Activated CD4-positive, alpha-beta T cell treated with anti-CD3 and anti-CD28 coated beads, Interleukin-2, amount 50 U/mL, for 4 hours (primary cell): ENCODE measurements at regions not wholly inside any gene's neighbourhood (a gene's known extent, or its start where the extent isn't known, plus 50 kb on each side); places are given as distances from the start of the nearest gene placed in this dataset.
A peak's percentile ranks its signal among the peaks of the same experiment; 100 is the strongest.
"Not testable (repeated sequence)": the region's sequence is repeated elsewhere in the genome, so short reads cannot be mapped to it uniquely, and the experiment has no call there.

ENCODE experiments used
- DNase-seq, 2 experiments: peaks; one replicate each; pipeline ENCODE4 v3.0.0-alpha.2; 2020

DNA sequence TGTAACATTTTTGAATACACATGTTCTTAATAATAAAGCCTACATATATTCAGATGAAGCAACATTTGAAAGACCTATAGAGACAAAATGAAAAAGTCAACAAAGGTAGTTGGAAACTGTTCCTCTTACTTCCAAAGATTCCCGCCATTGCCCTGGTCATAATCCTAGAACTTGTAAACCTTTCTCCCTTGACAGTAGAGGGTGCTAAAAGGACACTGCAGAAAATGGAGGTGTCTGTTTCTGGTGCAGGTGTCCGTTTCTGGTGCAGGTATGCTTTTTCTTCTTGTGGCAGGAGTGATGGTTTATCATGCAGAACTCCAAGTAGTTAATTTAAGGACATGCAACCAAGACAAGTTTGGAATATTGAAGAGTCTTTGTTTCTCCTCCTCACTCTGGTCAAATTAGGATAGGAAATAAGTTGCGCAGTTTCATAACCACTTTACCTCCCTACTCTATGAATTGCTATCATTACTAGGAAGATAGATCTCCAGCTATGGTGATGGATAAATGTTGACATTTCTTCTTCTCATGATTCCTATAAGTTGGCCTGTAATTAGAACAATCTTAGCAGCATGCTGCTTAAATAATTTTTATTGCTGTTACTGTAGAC is 56.0 kb upstream of the FAM174A start:
- DNase-seq: no peak

DNA sequence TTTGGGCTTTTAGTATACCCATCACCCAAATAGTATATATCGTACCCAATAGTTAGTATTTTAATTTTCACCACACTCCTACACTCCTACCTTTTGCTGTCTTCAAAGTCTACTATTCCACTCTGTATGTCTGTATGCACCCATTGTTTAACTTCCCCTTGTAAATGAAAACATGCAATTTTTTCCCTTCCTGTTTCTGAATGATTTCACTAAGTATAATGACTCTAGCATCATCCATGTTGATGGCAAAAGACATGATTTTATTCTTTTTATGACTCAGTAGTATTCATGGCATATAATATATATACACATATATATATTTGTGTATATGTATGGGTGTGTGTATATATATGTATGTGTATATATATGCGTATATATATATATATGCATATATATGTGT is 63.1 kb upstream of the FAM174A start:
- no peak for DNase-seq

DNA sequence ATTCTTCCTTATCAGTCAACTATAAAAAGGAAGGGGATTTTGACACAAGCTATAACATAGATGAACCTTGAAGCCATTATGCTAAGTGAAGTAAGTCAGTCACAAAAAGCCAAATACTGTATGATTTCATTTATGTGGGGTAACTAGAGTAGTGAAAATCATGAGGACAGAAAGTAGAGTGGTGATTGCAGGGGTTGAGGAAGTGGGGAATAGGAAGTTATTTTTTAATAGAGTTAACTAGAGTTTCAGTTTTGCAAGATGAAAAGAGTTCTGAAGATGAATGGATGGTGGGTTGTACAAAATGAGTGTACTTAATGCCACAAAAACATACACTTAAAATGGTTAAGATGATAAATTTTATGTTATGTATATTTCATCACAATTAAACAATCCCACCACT is 65.4 kb upstream of the FAM174A start:
- no peak for DNase-seq

DNA sequence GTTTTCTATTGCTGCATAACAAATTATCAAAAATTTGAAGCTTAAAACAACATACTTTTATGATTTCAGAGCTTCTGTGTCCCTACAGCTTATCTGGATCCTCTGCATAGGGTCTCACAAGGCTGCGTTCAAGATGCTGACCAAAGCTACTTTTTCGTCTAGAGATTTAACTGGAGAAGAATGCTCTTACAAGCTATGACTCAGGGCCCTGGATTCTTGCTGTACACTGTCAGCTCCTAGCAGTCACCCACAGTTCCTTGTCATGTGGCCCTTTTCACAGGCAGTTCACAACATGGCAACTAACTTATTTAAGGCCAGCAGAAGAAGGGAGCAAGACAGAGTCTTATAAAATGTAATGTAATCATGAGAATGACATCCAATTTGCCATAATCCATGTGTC is 70.8 kb upstream of the FAM174A start:
- no peak for DNase-seq

DNA sequence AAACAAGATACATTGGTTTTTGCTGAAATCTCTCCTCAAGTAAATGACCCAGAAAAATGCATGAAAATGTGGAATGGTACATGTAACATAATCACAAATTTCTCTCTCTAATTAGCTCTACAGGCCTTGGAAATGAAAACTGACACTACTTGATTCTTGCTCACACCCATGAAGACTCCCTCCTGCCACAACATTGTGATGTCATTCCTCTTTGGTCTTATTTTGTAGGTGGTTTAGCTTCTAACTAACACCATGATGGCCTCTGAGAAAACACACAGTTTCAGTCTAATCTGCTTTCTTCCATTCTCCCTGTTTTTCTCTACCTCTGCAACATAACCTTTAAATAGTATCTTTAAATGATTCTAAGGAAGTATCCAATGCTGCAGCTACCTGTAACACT is 78.6 kb upstream of the FAM174A start:
- no peak for DNase-seq

DNA sequence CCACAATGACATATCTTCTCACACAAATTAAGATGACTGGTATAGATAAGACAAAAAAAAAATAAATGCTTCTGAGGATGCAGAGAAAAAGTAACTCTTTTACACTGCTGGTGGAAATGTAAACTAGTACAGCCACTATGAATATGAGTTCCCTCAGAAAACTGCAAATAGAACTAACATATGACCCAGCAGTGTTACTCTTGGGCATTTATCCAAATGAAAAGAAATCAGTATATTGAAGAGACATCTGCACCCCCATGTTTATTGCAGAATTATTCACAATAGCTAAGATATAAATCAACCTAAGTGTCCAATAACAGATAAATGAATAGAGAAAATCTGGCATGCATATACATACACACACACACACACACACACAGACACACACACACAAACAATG is 83.0 kb upstream of the FAM174A start:
- DNase-seq: no peak

DNA sequence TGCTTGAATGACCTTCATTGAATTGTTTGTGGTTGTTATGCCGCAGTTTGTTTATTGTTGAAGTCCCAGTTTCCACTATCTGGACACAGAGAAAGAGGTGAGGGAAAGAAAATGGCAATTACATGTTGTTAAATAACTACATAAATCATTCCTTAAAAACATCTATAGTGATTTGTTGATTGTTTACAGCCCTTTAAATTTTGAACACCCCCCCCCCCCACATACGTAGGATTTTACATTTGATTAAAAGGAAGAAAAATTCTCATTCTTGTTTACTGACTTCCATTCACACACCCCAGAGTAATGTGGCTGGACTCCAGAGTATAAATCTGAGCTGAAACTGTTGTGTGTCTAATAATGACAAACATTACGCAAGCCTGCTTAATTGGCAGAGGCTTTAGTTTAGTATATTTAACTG is 87.1 kb upstream of the FAM174A start:
- no peak for DNase-seq

DNA sequence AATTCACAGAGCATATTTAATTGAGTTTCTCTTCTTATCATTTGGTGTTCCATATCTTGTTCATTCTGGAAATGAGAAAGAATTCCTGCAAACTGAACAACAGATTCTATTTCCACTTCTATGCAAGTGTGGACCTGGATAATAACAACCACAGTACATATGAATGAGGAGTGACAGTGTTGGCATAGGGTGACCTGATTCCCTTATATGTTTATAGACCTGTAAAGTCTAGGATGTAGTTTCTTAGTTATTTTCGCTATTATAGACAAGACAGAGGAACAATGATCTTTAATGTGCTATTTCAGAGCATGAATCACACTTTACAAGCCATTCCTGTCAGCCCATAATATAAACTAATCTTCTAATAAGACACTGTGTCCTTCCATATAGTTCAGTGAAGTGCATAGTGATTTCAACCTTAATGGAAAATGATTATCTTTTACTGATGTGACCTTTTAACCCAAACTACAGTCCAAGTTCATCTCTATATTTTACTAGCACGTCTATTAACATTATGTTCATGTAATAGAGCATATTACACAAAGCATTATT is 88.2 kb upstream of the FAM174A start:
- no peak for DNase-seq

DNA sequence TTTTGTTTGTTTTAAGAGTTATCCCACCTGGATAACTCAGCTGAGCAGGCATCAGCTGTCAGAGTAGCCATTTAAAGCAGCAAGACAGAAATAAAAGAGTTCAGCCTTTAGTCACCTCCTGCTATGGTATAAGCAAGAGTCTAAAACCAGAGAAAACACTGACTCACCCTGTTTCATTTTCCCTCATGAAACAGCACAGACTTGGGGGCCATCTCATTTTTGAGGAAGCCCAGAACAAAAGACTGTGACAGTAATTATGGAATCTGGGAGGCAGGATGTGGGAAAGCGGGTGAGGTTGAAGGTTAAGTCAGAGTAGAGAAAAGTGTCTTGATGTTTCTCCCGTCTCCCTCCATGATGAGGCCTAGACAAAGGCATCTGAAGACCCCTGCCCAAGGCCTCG is 90.2 kb upstream of the FAM174A start:
- no peak for DNase-seq

DNA sequence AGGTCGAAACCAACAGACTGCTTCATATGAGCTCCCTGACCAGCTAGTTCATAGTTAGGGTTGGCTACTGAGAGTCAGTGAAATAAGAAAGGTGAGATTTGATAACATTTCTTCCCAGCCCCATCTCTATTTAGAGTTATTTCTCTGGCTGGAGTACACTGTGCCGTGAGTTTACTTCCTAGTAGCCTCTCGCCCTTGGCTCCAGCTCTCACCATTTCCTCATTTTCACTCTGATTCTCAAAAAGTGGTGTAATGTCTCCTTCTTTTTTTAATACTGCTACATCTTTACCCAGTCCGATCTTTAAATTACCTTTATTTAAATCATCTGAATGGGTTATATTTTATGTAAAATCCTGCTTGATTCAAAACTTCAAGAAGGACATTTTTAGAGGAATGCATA is 100.4 kb upstream of the FAM174A start:
- DNase-seq: no peak

DNA sequence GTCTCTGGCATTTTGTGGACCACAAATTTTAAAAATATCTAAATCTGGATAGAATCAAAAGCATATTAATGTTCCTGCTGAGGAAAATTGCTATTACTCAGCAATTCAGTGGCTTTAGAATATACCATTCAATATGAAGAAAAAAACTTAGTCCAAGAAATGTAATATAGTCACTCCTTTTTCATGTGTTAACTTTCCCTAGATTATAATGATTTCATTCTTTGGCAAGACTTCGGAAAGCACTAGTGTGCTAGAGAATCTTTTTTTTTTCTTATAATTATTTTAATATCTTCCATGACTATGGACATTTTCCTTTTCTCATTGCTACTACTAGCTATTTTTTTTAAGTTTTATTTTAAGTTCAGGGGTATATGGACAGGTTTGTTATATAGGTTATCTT is 102.4 kb upstream of the FAM174A start:
- DNase-seq: no peak

DNA sequence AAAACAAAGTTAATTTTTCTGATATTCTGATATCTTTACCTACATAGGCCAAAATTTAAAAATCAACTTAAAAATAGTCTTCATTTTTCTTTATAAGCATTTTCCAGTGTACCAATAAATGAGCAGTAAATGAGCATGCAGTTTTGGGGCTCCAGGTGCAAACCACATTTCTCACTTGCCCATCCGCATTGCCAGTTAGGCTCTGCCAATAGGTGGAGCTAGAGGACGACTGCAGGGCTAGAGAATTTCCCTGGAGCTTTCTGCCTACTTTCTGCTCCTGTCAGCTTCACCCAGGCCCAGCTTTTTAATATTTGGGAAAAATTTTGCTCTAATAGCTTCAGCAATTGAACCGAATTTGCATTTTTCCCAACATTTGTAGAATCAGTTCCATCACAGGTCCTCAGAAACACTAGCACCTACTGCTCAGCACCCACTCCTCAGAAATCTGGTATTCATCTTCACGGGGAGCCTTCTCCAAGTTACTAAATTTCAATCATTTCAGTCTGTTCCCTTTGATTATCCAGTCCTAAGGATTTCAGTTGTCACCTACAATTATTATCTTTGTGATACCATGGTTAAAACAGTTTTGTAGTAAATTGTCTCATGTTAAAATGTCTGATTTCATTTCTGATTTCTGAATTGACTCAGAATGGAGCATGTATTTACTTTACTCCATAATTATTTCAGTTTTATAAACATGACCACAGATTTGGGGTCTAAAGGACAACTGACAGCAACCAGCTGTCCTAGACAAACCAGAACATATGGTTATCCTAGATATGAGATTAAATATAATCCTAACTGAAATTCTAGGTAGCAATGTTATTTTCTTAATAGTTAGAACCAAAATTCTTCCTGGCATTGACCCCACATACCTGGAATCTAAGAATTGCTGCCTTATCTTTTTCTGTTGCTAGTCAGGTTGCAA is 104.6 kb upstream of the FAM174A start:
- peak; percentile 18 to 20 for DNase-seq

DNA sequence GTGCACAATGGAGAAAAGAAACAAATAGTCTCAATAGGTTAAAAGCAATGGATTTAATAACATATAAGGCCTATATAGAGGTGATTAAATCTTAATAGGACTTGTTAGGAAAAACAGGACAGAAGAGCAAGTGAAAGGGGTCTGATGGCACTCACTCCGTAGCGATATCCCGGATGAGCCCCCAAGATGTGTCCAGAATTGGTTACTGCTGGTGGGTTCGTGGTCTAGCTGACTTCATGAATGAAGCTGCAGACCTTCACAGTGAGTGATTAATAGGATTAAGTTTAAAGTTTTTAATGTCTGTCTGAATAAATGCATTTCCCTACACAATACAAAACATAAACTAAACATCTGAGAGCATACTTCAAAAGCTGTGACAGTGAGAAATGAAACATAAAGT is 110.4 kb upstream of the FAM174A start:
- DNase-seq: no peak

DNA sequence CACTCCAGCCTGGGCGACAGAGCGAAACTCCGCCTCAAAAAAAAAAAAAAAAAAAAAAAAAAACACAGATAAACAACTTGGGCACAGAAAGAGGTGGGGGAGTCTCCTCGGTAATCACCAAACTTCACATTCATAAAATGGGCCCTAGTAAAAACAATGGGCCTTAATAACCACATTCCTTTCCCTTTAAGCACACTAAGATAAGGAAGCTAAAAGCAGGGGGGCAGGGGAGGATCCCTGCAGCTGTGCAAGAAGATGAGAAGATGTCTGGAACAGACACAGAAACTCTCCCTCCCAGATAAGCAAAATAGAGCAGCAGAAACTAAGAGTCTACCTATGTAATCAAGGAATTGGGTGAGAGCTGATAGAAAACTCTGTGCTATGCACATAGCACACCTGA is 111.2 kb upstream of the FAM174A start:
- no peak for DNase-seq

DNA sequence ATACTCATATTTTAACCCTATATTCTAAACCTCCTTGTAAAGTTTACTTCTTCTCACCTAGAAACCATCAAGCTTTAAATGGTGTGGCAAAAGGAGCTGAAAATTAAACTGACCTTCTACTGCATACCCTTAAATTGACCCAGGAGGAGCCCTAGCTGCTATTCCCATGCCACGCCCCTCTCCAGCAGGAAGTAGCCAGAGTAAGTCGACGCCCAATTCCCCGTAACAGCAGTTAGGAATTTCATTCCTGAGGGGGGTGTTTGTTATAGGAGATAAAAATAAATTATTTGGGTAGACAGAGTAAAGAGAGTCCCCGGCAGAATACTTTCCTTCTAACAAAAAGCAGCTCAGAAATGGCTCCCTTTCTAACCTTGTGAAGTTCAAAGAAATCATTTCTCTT is 111.8 kb upstream of the FAM174A start:
- DNase-seq: no peak

DNA sequence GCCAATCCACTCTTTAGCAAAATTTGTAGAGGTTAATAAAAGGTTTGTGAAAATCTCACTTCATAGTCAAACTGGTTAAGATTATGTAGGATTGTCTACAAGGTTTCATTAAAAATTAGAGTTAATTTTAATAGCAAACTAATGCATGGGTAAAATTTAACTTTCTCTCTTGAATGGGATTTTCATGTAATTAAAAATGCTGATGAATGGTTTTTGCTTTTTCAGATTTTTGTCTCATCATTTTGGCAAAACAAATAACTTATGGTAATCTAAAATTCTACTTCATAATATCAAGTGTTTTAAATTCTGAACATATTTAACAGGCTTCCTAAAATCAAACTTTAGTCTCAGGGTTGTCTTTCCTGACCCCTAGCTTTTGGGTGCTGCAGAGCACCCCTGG is 113.8 kb upstream of the FAM174A start:
- DNase-seq: no peak

DNA sequence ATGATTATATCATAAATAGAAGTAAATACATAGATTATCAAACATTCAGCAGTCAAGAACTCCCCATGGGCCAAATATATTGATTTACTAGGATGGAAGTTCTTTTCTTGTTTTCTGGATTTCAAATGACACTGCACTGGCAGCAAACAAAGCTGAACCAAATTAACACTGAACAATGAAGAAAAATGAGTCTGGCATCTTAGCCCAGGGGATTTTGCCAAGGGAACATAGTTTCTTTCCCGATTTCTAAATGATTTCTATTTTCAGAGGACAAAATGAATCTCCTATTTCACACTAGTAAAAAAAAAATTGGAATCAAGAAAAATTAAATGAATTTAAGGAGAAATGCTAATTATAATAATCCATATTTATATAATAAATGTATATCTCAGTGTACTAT is 116.9 kb upstream of the FAM174A start:
- no peak for DNase-seq

DNA sequence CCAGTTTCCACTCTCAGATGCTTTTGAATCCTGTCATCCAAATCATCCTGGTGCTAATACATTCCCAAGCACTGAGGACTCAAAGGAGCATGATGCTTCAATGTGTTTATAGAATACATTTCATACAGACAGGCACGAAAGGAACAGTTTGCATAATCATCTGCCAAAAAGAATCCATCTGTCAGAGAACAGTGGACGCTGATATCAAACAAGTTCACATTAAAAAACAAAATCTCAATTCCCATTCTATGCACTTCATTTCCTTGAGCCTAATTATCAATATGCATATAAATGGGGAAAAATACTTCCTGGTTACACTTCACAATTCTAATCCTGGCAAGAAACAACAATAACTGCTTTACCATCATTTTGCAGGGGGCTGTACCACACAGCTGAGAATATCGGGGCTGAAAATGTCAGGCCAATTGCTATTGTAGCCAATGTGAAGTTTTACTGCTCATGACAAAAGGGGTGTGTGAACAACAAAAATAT is 125.5 kb upstream of the FAM174A start:
- DNase-seq: no peak

DNA sequence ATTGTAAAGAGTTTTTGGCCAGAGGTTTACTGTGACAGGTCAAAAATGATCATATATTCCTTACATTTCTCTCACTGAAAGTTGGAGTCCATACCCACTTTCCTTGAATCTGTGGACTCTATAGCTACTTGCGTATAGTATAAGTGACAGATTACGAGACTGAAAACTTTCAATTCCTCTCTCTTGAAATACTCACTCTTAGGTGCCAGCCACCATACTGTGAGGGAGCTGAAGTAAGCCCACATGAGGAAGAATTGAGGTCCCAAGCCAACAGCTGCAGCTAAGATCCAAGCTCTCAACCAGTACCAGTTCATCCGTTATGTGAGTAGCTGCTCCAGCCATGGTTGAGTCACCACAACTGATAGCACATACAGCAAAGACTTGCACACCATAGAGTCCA is 128.1 kb upstream of the FAM174A start:
- DNase-seq: no peak

DNA sequence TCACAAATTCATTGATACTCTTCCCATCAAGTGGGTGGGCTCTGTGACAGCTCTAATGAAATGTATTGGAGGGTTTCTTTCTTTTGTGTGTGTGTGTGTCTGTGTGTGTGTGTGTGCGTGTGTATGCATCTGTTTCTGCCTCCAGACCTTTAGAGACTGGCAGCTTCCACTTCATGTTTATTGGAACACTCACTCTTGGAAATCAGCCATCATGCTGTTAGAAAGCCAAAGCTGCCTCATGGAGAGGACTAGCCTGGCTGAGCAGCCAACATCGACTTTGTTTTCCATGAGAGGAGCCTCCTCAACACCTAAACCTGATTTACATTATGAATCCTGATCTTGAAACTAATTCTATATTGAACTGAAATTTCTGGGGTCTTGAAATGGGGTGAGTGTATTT is 128.5 kb upstream of the FAM174A start:
- no peak for DNase-seq

DNA sequence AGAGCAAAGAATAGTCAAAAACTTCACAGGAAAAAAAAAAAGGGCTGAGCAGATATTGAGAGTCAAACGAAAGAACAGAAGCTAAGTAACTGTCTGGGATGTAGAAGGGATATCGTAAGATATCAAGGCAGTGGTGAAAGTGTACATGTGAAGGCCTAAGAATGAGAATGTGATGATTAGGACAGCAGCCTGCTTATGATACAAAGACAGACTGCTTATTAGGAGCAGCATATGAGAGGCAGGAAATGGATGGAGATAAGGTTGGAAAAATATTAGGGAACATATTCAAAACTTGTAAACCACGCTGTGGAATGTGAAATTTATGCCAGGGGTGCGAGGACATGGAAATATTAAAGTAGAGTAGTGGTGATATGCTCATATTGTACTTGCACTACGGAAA is 133.1 kb upstream of the FAM174A start:
- no peak for DNase-seq

DNA sequence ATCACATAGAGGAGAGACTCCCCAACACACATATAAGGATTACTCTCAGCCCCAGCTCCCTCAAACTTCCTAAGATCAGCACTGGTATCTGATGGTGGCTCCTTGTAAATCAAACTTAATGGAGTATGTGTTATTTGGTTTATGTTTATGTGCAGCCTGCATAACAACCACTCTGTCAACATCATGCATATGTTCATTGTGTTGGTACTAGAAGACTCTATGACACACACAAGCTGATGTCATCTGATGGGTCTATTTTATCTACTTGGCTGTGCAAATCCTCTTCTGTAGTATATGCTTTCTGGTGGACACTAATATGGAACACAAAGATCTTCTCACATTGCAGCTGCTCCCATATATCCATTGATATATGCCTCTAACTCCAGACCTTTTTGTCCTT is 134.0 kb upstream of the FAM174A start:
- DNase-seq: no peak

DNA sequence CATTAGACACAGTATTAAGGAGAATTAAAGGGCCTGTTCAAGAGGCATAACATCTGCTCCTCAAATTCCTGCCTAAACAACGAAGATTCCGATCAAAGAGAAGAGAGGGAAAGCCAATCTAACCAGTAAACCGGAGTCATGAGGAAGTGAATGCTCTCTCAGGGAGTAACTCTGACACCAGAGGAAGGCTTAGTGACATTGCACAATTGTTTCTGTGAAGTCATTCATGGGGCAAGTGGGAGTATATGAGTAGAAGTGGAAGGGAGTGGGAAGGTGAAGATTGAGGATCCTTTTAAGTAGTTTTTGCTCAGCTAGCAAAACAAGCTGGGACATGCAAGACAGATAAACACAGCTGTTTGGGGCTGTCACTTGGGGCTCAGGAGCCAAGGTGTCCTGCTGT is 136.4 kb upstream of the FAM174A start:
- DNase-seq: not testable (repeated sequence)

DNA sequence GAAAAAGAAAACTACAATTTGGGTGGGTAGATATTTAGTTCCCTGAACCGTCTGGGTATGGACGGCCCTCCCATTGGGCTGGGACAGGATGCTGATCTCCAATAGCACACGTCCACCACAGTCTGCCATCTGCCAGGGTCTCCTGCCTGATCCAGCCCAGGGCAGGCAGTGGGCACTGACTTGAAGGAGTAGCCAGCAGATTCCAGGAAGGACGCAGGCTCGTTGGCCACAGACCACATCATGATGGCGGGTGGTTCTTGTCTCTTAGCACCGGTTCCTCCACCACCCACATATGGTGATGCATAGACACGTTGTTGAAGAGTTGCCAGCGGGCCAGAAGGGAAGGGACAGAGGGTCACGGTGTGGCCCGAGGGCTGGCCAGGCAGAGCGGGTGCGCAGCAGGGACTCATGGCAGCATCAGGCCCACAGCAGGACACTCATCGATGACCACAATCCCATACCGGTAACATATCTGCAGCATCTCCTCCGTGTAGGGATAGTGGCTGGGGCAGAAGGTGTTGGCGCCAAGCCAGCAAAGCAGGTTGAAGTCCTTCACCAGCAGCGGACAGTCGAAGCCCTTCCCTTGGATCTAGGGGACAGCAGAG is 155.8 kb upstream of the FAM174A start:
- DNase-seq: not testable (repeated sequence)
